ENCODE measurements at regions not wholly inside any gene's neighbourhood (a gene's known extent, or its start where the extent isn't known, plus 50 kb on each side); places are given as distances from the start of the nearest gene placed in this dataset.
"Not testable (repeated sequence)": the region's sequence is repeated elsewhere in the genome, so short reads cannot be mapped to it uniquely, and the experiment has no call there.

DNA sequence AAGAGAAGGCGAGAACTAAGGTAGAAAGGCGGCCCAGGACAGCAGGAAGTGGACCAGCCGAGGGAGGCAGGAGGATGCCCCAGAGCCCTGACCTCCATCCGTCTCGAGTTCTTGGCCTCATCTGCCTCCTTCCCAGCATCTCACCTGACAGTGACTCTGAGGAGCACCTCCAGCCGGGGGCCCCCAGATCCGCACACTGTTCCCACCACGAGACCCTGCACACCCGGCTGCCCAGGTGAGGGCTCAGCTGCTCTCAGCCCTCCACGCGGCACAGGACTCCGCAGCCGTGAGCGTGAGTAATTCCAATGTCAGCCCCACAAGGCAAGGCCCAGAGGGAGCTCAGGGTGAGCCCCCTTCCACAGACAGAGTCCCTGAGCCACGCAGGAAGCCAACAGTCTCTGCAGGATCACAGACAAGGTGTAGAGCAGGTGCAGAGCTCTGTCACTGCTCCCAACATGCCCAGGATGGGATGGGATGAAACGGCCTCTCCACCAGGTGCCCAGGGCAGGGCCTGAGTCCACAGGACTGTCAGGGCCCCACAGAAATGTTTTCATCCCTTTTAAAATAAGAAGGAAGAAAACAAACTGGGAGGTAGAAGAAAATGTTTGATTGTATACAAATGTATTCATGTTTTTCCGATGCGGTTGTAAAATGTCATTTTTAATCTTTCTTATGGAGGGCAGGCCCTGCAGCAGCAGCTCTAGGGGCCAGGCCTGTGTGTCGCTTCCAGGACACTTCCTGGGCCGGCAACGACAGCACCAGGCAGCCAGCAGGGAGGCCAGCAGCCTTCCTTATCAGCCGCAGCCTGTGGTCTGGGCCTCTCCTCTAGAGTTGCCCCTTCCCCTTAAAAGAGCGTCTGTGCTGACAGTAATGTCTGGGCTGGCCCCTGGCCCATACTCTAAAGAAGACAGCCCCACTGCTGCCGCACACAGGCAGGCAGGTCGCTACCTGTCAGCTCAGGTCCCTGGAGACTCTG, 66.9 kb downstream of the DLL1 start:
- peak; percentile 9 for DNase-seq (ENCODE audit: low read depth)
- TF ChIP-seq, protein P1, sequence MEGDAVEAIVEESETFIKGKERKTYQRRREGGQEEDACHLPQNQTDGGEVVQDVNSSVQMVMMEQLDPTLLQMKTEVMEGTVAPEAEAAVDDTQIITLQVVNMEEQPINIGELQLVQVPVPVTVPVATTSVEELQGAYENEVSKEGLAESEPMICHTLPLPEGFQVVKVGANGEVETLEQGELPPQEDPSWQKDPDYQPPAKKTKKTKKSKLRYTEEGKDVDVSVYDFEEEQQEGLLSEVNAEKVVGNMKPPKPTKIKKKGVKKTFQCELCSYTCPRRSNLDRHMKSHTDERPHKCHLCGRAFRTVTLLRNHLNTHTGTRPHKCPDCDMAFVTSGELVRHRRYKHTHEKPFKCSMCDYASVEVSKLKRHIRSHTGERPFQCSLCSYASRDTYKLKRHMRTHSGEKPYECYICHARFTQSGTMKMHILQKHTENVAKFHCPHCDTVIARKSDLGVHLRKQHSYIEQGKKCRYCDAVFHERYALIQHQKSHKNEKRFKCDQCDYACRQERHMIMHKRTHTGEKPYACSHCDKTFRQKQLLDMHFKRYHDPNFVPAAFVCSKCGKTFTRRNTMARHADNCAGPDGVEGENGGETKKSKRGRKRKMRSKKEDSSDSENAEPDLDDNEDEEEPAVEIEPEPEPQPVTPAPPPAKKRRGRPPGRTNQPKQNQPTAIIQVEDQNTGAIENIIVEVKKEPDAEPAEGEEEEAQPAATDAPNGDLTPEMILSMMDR (IDR thresholded peaks at IDR 0.05; ENCODE audit: insufficient read depth, low read depth, low read length, missing control alignments), result no peak
- no peak overlapping the region for H3K4me3 ChIP-seq (ENCODE audit: low read length)

DNA sequence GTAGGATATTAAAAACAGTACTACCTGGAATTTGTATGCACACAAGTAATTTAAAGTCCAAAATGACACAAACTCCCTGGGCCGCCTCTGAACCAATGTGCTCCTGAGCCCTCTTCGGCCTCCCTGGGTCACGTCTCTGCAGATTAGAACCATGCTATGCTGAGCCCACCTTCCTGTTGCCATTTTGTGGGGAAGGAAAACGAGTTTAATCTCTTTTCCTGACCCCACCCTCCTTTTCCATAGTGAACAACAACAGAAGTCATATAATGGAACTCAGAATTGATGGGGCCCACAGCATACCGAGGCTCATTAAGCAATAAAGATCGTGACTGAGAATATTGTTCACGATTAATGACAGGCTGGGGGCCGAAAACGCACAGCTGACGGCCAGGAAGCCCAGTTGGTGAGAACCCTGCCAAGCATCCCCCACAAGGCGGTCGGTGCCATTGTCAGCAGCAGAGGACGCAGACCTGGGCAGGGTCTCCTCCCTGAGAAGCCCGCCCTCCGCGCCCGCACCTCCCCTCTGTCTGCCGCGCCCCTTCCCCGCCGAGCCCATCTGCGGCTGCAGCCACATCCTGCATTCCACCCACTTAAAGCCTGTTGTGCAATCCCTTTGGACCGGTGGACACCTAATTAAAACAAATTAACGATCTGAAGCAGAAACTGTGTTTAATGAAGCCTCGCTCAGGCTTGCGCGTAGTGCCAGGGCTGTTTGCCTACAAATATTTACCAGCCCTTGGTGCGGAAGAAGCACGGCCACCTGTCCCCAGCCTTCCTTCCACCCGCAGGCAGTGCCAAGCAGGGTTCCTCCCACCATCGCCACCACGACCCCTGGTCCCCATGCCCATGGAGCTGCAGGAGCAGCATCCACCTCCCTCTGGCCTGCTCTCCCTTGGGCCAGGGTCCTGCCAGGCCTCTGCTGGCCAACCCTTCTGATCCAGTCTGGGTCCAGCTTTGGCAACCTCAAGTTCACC, 68.1 kb downstream of the DLL1 start:
- no peak overlapping the region for H3K4me3 ChIP-seq (ENCODE audit: low read length)
- TF ChIP-seq, protein P1 (IDR thresholded peaks at IDR 0.05; ENCODE audit: insufficient read depth, low read depth, low read length, missing control alignments), result no peak
- DNase-seq (ENCODE audit: low read depth), result peak; percentile 39

DNA sequence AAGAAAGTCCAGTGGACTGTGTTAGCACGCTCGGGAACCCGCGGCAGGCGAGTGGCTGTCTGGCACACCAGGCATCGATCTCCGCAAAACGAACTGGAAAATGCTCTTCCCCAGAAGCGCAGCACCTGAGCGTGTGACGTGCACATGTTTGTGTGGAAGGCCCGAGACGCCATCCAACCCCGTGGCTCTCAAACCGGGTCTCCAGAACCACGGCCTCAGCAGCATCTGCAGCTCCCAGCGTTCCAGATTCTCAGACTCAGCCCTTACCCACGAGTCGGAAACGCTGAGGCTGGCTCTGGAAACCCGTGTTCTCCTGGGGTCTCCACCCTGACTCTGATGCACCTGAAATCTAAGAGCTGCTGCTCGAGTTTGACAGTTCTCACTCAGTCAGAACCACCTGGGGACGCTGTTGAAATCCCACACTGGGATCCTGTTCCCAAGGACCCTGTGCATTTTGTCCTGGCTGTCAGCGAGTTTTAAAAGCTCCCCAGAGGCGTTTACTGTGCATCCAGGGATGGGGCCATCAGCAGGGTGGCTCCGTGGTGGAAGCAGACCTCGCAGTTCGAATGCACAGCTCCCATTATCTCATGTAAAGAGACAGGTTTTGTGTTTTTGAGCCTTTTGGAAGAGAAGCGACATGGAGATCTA, 69.0 kb downstream of the DLL1 start:
- no peak for DNase-seq (ENCODE audit: low read depth)
- H3K4me3 ChIP-seq (ENCODE audit: low read length), result no peak overlapping the region
- TF ChIP-seq, protein P1 (IDR thresholded peaks at IDR 0.05; ENCODE audit: insufficient read depth, low read depth, low read length, missing control alignments), result no peak

DNA sequence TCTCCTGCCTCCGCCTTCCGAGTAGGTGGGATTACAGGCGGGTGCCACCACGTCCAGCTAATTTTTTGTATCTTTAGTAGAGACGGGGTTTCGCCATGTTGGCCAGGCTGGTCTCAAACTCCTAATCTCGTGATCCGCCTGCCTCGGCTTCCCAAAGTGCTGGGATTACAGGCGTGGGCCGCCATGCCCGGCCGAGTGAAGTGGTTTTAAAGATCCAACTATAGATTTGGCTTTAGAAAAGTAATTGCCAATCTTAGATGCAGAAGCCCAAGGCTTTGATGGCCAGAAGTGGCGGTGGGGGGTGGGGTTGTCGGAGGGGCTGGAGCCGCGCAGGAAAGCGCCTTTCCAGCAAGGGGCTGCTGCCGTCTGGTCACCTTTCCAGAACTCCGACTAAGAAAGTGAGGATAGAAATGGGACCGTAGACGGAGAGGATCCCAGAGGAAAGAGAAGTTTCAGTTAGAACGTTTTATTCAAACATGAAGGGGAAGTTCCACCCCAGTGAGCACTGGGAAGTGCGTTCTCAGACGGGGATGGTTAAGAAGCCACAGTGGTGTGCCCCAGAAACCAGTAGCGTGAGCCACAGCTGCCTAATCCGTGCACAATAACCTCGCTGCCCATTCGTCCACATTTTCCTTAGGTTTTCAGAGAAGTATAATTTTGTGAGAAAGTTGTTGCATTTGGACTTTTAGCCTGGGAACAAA, 69.7 kb downstream of the DLL1 start:
- TF ChIP-seq, protein P1 (IDR thresholded peaks at IDR 0.05; ENCODE audit: insufficient read depth, low read depth, low read length, missing control alignments), result no peak
- H3K4me3 ChIP-seq (ENCODE audit: low read length), result no peak overlapping the region
- no peak for DNase-seq (ENCODE audit: low read depth)

DNA sequence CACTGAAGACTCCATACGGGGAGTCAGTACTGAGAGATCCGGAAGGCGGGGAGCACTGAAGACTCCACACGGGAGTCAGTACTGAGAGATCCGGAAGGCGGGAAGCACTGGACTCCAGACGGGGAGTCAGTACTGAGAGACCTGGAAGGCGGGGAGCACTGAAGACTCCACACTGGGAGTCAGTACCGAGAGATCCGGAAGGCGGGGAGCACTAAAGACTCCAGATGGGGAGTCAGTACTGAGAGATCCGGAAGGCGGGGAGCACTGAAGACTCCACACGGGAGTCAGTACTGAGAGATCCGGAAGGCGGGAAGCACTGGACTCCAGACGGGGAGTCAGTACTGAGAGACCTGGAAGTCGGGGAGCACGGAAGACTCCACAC, 77.2 kb downstream of the DLL1 start:
- not testable (repeated sequence) for H3K4me3 ChIP-seq (ENCODE audit: low read length); DNase-seq (ENCODE audit: low read depth)

DNA sequence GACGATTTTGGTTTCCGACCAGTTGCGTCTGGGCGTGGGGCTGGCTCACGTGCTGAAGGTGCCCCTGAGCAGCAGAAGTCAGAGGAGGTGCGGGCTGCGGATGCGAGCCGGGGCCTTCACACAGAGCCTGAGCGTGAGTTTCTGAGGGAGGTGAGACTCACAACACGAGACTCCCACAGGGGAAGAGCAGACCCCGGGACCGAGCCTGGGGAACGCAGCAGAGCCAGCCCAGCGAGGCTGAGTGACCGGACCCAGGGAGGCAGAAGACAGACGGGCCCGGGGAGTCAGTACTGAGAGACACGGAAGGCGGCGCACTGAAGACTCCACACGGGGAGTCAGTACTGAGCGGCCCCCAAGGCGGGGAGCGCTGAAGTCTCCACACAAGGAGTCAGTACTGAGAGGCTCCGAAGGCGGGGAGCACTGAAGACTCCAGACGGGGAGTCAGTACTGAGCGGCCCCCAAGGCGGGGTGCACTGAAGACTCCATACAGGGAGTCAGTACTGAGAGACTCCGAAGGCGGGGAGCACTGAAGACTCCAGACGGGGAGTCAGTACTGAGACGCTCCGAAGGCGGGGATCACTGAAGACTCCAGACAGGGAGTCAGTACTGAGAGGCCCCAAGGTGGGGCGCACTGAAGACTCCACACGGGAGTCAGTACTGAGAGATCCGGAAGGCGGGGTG, 77.8 kb downstream of the DLL1 start:
- TF ChIP-seq, protein P1 (IDR thresholded peaks at IDR 0.05; ENCODE audit: insufficient read depth, low read depth, low read length, missing control alignments), result no peak
- no peak for DNase-seq (ENCODE audit: low read depth)
- H3K4me3 ChIP-seq (ENCODE audit: low read length), result no peak overlapping the region

Data from epithelial cell of esophagus (primary cell).